Fibroblast of skin of abdomen (primary cell): ENCODE measurements at regions not wholly inside any gene's neighbourhood (a gene's known extent, or its start where the extent isn't known, plus 50 kb on each side); places are given as distances from the start of the nearest gene placed in this dataset.

ENCODE experiments used
- DNase-seq: peaks from one replicate; pipeline ENCODE4 v3.0.0-alpha.2; 2013

GRCh38 chr2:7816944-7817343 is 864.9 kb upstream of the ID2 start:
- no peak for DNase-seq

- DNase-seq = no peak
Observed at GRCh38 chr2:7819316-7819715, 862.5 kb upstream of the ID2 start.

- DNase-seq = no peak
Observed at GRCh38 chr2:7819850-7820249, 862.0 kb upstream of the ID2 start.

- DNase-seq = no peak
Observed at GRCh38 chr2:7824211-7824610, 857.6 kb upstream of the ID2 start.

GRCh38 chr2:7825591-7826312 is 856.1 kb upstream of the ID2 start:
- peak; percentile 33 for DNase-seq

GRCh38 chr2:7826656-7827055 is 855.2 kb upstream of the ID2 start:
- DNase-seq = no peak

- no peak for DNase-seq
Observed at GRCh38 chr2:7829241-7829640, 852.6 kb upstream of the ID2 start.

- no peak for DNase-seq
Observed at GRCh38 chr2:7830616-7831015, 851.2 kb upstream of the ID2 start.

- no peak for DNase-seq
Observed at GRCh38 chr2:7835151-7835550, 846.7 kb upstream of the ID2 start.

GRCh38 chr2:7835693-7836680 is 845.9 kb upstream of the ID2 start:
- no peak for DNase-seq

- DNase-seq = no peak
Observed at GRCh38 chr2:7837237-7837760, 844.6 kb upstream of the ID2 start.

GRCh38 chr2:7838669-7839068 is 843.2 kb upstream of the ID2 start:
- peak; percentile 75 for DNase-seq

- no peak for DNase-seq
Observed at GRCh38 chr2:7840651-7841380, 841.0 kb upstream of the ID2 start.

GRCh38 chr2:7841751-7842150 is 840.1 kb upstream of the ID2 start:
- DNase-seq = no peak

GRCh38 chr2:7844414-7844965 is 837.4 kb upstream of the ID2 start:
- DNase-seq = peak; percentile 56

- DNase-seq = peak; percentile 99
Observed at GRCh38 chr2:7845332-7845731, 836.5 kb upstream of the ID2 start.

- DNase-seq = no peak
Observed at GRCh38 chr2:7846607-7847006, 835.2 kb upstream of the ID2 start.

- DNase-seq = no peak
Observed at GRCh38 chr2:7847321-7847720, 834.5 kb upstream of the ID2 start.

GRCh38 chr2:7849027-7849426 is 832.8 kb upstream of the ID2 start:
- DNase-seq = no peak

- DNase-seq = no peak
Observed at GRCh38 chr2:7849531-7849930, 832.3 kb upstream of the ID2 start.

GRCh38 chr2:7852546-7852945 is 829.3 kb upstream of the ID2 start:
- no peak for DNase-seq

GRCh38 chr2:7857904-7858303 is 824.0 kb upstream of the ID2 start:
- DNase-seq = peak; percentile 90

GRCh38 chr2:7858624-7859023 is 823.2 kb upstream of the ID2 start:
- no peak for DNase-seq
